Heart left ventricle (tissue), 16 donors: ENCODE measurements at regions not wholly inside any gene's neighbourhood (a gene's known extent, or its start where the extent isn't known, plus 50 kb on each side); places are given as distances from the start of the nearest gene placed in this dataset.
A peak's percentile ranks its signal among the peaks of the same experiment; 100 is the strongest.

Experiments used
- ATAC-seq, 4 donors: fragments of 200-7000 bp; cut with Tn5 transposase; one replicate each; pipeline ENCODE4 v1.9.1; 2020 to 2022; ENCODE audit warnings: moderate library complexity in 4 of 4, mild to moderate bottlenecking in 3 of 4, moderate number of reproducible peaks in 1 of 4
- DNase-seq, 5 donors: peaks; one replicate each; pipeline ENCODE4 v3.0.0-alpha.2; 2020
- H3K27ac ChIP-seq, 12 donors: fragments of 200-600 bp; sonication (generic) in 4 of 12; one replicate each; pipeline versions ENCODE4 v1.5.0 to v1.8.0; 2016 to 2022; ENCODE audit warnings: mild to moderate bottlenecking in 2 of 12
- H3K27me3 ChIP-seq, 9 donors: fragments of 200-600 bp; sonication (generic) in 2 of 9; one replicate each; pipeline versions ENCODE4 v1.5.1 to v1.8.0; 2016 to 2022; ENCODE audit warnings: mild to moderate bottlenecking in 3 of 9
- H3K36me3 ChIP-seq, 9 donors: fragments of 200-600 bp; sonication (generic) in 2 of 9; one replicate each; pipeline versions ENCODE4 v1.5.0 to v1.8.0; 2018 to 2022; ENCODE audit warnings: mild to moderate bottlenecking in 2 of 9
- H3K4me1 ChIP-seq, 12 donors: fragments of 200-600 bp; sonication (generic) in 4 of 12; one replicate each; pipeline versions ENCODE4 v1.5.0 to v1.8.0; 2016 to 2022; ENCODE audit warnings: mild to moderate bottlenecking in 3 of 12
- H3K4me3 ChIP-seq, 12 donors: fragments of 200-600 bp; sonication (generic) in 4 of 12; one replicate each; pipeline versions ENCODE4 v1.5.0 to v1.8.0; 2017 to 2022; ENCODE audit warnings: mild to moderate bottlenecking in 9 of 12, moderate library complexity in 4 of 12
- H3K9me3 ChIP-seq, 12 donors: fragments of 200-600 bp; sonication (generic) in 4 of 12; one replicate each; pipeline versions ENCODE4 v1.5.0 to v1.8.0; 2016 to 2022; ENCODE audit warnings: mild to moderate bottlenecking in 1 of 12
- CTCF ChIP-seq, 12 donors: fragments of 200-600 bp; sonication (generic) in 4 of 12; IDR thresholded peaks; one replicate each; pipeline versions ENCODE4 v1.5.0 to v1.8.0; 2018 to 2022; ENCODE audit warnings: antibody characterized with exemption in 12 of 12, mild to moderate bottlenecking in 5 of 12
- POLR2A ChIP-seq, 2 donors: fragments of 450-650 bp; IDR thresholded peaks; one replicate each; pipeline ENCODE4 v1.6.1; 2017; ENCODE audit warnings: antibody characterized with exemption in 2 of 2, mild to moderate bottlenecking in 2 of 2, moderate library complexity in 2 of 2
- WGBS, 4 donors: extraction: QIAGEN DNeasy Blood & Tissue Kit in 2 of 4; methylation state at CpG; one replicate each; pipeline versions ENCODE4 v1.1.5 to v1.1.7; 2013 to 2018; 5-methylcytosine and 5-hydroxymethylcytosine counted together
- intact Hi-C, 10 donors: fragments of 100-400 bp; cut with DNase I; formaldehyde crosslinking; loops; one replicate each; pipeline versions ENCODE4 v1.11.1 to v1.14.2; 2022
- donor health status: ischemic (EF 13 %, LVEDD 7.1; RV severe dilation, severe dysfunction).
- donor health status: healthy with polysubstance abuse.
- donor health status: DM: no; HTN: yes; CAD: no.
- donor health status: DM: no; HTN: no; CAD: no.
- donor health status: ischemic (EF 25% LVEDD 6.9; RV normal size, moderate dysfunction).
- donor health status: ischemic (EF 25% LVEDD 5.7; RV mildly dilated, moderate dysfunction).
- donor health status: healthy.
- donor health status: DM: yes; HTN: yes; CAD: no.
- donor health status: ischemic (EF 35%, LVEDD 5.7; RV mildly dilated, moderate dysfunction).
- donor health status: nonischemic (EF 11% LVEDD 7.7; RV severe dilation, severe dysfunction).
- donor health status: DM: yes; HTN: yes; CAD: no.
- donor health status: PGD.
- donor health status: ischemic (EF 29% LVEDD 5.4; RV normal size, mild dysfunction).
- donor health status: nonischemic (EF 23%, LVEDD 6.1; RV moderate dilation, normal function).

GRCh38 chr12:93094988-93095737, 166.1 kb upstream of the EEA1 start:
- H3K4me3 ChIP-seq = no peak overlapping the region
- intact Hi-C loops = loop anchor here in 1 of 10 donors (10.0 kb wide), 1 partner anchor 300 kb away; no protein-coding TSS in a partner anchor
- ATAC-seq (no peak), DNase-seq (no peak)
- peaks cover 0 to 6% (median 0%) of the 10 kb centered on the region in 12 donors for H3K4me1 ChIP-seq
- H3K36me3 ChIP-seq = no peaks in the 10 kb centered on the region
- H3K27me3 ChIP-seq = no peaks in the 10 kb centered on the region
- H3K9me3 ChIP-seq = no peaks in the 10 kb centered on the region
- WGBS, 4 donors = 84 to 91% (median 85%) methylated on average over 7 of the region's 7 CpGs
- TF ChIP-seq CTCF (IDR thresholded peaks at IDR 0.05) = no peak
- TF ChIP-seq POLR2A (IDR thresholded peaks at IDR 0.05) = no peak
- H3K27ac ChIP-seq = no peak overlapping the region

- no peak for DNase-seq
- Histone ChIP-seq H3K27me3 (no peaks in the 10 kb centered on the region), H3K9me3 (no peaks in the 10 kb centered on the region), H3K4me1 (peaks cover 0 to 2% (median 0%) of the 10 kb centered on the region in 12 donors), H3K36me3 (no peaks in the 10 kb centered on the region), H3K4me3 (no peak overlapping the region), H3K27ac (no peak overlapping the region)
- ATAC-seq = no peak
- no peak for TF ChIP-seq CTCF (IDR thresholded peaks at IDR 0.05)
- TF ChIP-seq POLR2A (IDR thresholded peaks at IDR 0.05) = no peak
- intact Hi-C loops = loop anchor here in 1 of 10 donors (10.0 kb wide), 1 partner anchor 297 kb away; no protein-coding TSS in a partner anchor
Observed at GRCh38 chr12:93097417-93097816, 168.3 kb upstream of the EEA1 start.

GRCh38 chr12:93098077-93098476, 169.0 kb upstream of the EEA1 start:
- no peaks in the 10 kb centered on the region for H3K36me3 ChIP-seq
- no peaks in the 10 kb centered on the region for H3K9me3 ChIP-seq
- peak in 4 of 5 donors; percentile 33 to 50 (median 40) for DNase-seq
- peak in 2 of 4 donors; percentile 34 to 72 for ATAC-seq
- H3K4me1 ChIP-seq = peaks cover 0 to 9% (median 0%) of the 10 kb centered on the region in 12 donors
- H3K27ac ChIP-seq = no peak overlapping the region
- intact Hi-C loops = loop anchor here in 1 of 10 donors (10.0 kb wide), 1 partner anchor 297 kb away; no protein-coding TSS in a partner anchor
- no peaks in the 10 kb centered on the region for H3K27me3 ChIP-seq
- WGBS, 4 donors = 68 to 73% (median 71%) methylated on average over 2 of the region's 2 CpGs
- TF ChIP-seq CTCF (IDR thresholded peaks at IDR 0.05) = peak; percentile 29 to 67 (median 51)
- TF ChIP-seq POLR2A (IDR thresholded peaks at IDR 0.05) = no peak
- H3K4me3 ChIP-seq = no peak overlapping the region

GRCh38 chr12:93099792-93100191, 170.7 kb upstream of the EEA1 start:
- WGBS, 4 donors = 89 to 96% (median 90%) methylated on average over 1 of the region's 1 CpG
- DNase-seq = no peak
- no peak overlapping the region for H3K27ac ChIP-seq

More at GRCh38 chr12:93099792-93100191, 170.7 kb upstream of the EEA1 start:
- Histone ChIP-seq H3K9me3 (no peaks in the 10 kb centered on the region), H3K27me3 (no peaks in the 10 kb centered on the region), H3K36me3 (no peaks in the 10 kb centered on the region), H3K4me3 (no peak overlapping the region), H3K4me1 (peaks cover 0 to 12% (median 0%) of the 10 kb centered on the region in 12 donors)
- no peak for TF ChIP-seq CTCF (IDR thresholded peaks at IDR 0.05)
- TF ChIP-seq POLR2A (IDR thresholded peaks at IDR 0.05) = no peak
- ATAC-seq = no peak
- intact Hi-C loops = loop anchor here in 1 of 10 donors (10.0 kb wide), 1 partner anchor 295 kb away; no protein-coding TSS in a partner anchor
